ENCODE measurements at regions not wholly inside any gene's neighbourhood (a gene's known extent, or its start where the extent isn't known, plus 50 kb on each side); places are given as distances from the start of the nearest gene placed in this dataset.

- TF ChIP-seq CTCF (IDR thresholded peaks at IDR 0.05; ENCODE audit: unreplicated experiment), result no peak
- Mint-ChIP-seq H3K27me3 (ENCODE audit: low read depth) (no peaks in the 10 kb centered on the region), H3K4me3 (no peak overlapping the region), H3K4me1 (peaks cover 3% of the 10 kb centered on the region), H3K27ac (no peak overlapping the region), H3K36me3 (peaks cover 15% of the 10 kb centered on the region), H3K9me3 (peaks cover 45% of the 10 kb centered on the region)
- no peak for DNase-seq (ENCODE audit: low spot score in 2 of 2, unreplicated experiment in 2 of 2)
Observed at GRCh38 chr3:174457758-174458157, 401.4 kb upstream of the NAALADL2 start.

- no peak for TF ChIP-seq CTCF (IDR thresholded peaks at IDR 0.05; ENCODE audit: unreplicated experiment)
- H3K36me3 Mint-ChIP-seq, result peaks cover 4% of the 10 kb centered on the region
- no peak overlapping the region for H3K27ac Mint-ChIP-seq
- no peak for DNase-seq (ENCODE audit: low spot score in 2 of 2, unreplicated experiment in 2 of 2)
- no peaks in the 10 kb centered on the region for H3K27me3 Mint-ChIP-seq (ENCODE audit: low read depth)
- peaks cover 15% of the 10 kb centered on the region for H3K9me3 Mint-ChIP-seq
- H3K4me3 Mint-ChIP-seq, result no peak overlapping the region
- peaks cover 3% of the 10 kb centered on the region for H3K4me1 Mint-ChIP-seq
Observed at GRCh38 chr3:174460831-174461230, 398.3 kb upstream of the NAALADL2 start.

- Mint-ChIP-seq H3K4me3 (no peak overlapping the region), H3K27me3 (ENCODE audit: low read depth) (no peaks in the 10 kb centered on the region), H3K4me1 (peaks cover 3% of the 10 kb centered on the region), H3K9me3 (no peaks in the 10 kb centered on the region), H3K27ac (no peak overlapping the region), H3K36me3 (peaks cover 2% of the 10 kb centered on the region)
- TF ChIP-seq CTCF (IDR thresholded peaks at IDR 0.05; ENCODE audit: unreplicated experiment), result no peak
- DNase-seq (ENCODE audit: low spot score in 2 of 2, unreplicated experiment in 2 of 2), result no peak
Observed at GRCh38 chr3:174462916-174463315, 396.2 kb upstream of the NAALADL2 start.

- H3K4me3 Mint-ChIP-seq, result no peak overlapping the region
- H3K36me3 Mint-ChIP-seq, result peaks cover 3% of the 10 kb centered on the region
- TF ChIP-seq CTCF (IDR thresholded peaks at IDR 0.05; ENCODE audit: unreplicated experiment), result no peak
- DNase-seq (ENCODE audit: low spot score in 2 of 2, unreplicated experiment in 2 of 2), result no peak
- peaks cover 3% of the 10 kb centered on the region for H3K4me1 Mint-ChIP-seq
- no peak overlapping the region for H3K27ac Mint-ChIP-seq
- H3K27me3 Mint-ChIP-seq (ENCODE audit: low read depth), result no peaks in the 10 kb centered on the region
- peaks cover 3% of the 10 kb centered on the region for H3K9me3 Mint-ChIP-seq
Observed at GRCh38 chr3:174465177-174465576, 394.0 kb upstream of the NAALADL2 start.

- Mint-ChIP-seq H3K9me3 (peaks cover 3% of the 10 kb centered on the region), H3K4me3 (no peak overlapping the region)
Observed at GRCh38 chr3:174466471-174467054, 392.6 kb upstream of the NAALADL2 start.

More at GRCh38 chr3:174466471-174467054, 392.6 kb upstream of the NAALADL2 start:
- H3K36me3 Mint-ChIP-seq, result peaks cover 3% of the 10 kb centered on the region
- no peak for DNase-seq (ENCODE audit: low spot score in 2 of 2, unreplicated experiment in 2 of 2)
- no peaks in the 10 kb centered on the region for H3K27me3 Mint-ChIP-seq (ENCODE audit: low read depth)
- no peak for TF ChIP-seq CTCF (IDR thresholded peaks at IDR 0.05; ENCODE audit: unreplicated experiment)
- H3K27ac Mint-ChIP-seq, result no peak overlapping the region
- no peaks in the 10 kb centered on the region for H3K4me1 Mint-ChIP-seq
